HEK293 (cell line): ENCODE measurements at regions not wholly inside any gene's neighbourhood (a gene's known extent, or its start where the extent isn't known, plus 50 kb on each side); places are given as distances from the start of the nearest gene placed in this dataset.

Source experiments
- CTCF ChIA-PET: fragments of 350-600 bp; formaldehyde crosslinking; extraction: SDS; loops from one replicate; lab custom pipeline; 2021; ENCODE audit warnings: antibody characterized with exemption; lab: Yijun Ruan, JAX
- POLR2A ChIA-PET: fragments of 300-600 bp; formaldehyde crosslinking; extraction: SDS; loops from one replicate; lab custom pipeline; 2020; ENCODE audit warnings: antibody characterized with exemption, inconsistent platforms; lab: Yijun Ruan, JAX
- H3K27ac ChIP-seq: fragments of 200-500 bp; sonication (Bioruptor generic); 2 replicates; pipeline ENCODE4 v1.5.1; 2014; ENCODE audit warnings: low read depth, low read length, control low read depth, inconsistent platforms; ENCODE audit errors: extremely low read depth
- H3K36me3 ChIP-seq, 2 experiments: fragments of 200-500 bp in 1 of 2; sonication (Bioruptor generic) in 1 of 2; 1 replicate in 1 of 2; 2 replicates in 1 of 2; pipeline ENCODE4 v1.5.1; 2014 to 2017; ENCODE audit warnings: inconsistent platforms in 2 of 2, low read length in 2 of 2; ENCODE audit not compliant: control insufficient read depth in 2 of 2, insufficient read depth in 1 of 2
- H3K4me1 ChIP-seq: fragments of 200-500 bp; sonication (Bioruptor generic); 2 replicates; pipeline ENCODE4 v1.5.1; 2014; ENCODE audit warnings: mild to moderate bottlenecking, low read length, inconsistent platforms; ENCODE audit not compliant: control insufficient read depth, insufficient read depth
- H3K4me3 ChIP-seq: 2 replicates; pipeline ENCODE4 v1.5.1; 2011; ENCODE audit warnings: low read depth, mild to moderate bottlenecking, control low read depth, low read length, moderate library complexity
- H3K9me3 ChIP-seq: fragments of 200-500 bp; sonication (Bioruptor generic); 2 replicates; pipeline ENCODE4 v1.5.1; 2014; ENCODE audit warnings: low read depth, low read length, inconsistent platforms; ENCODE audit not compliant: control insufficient read depth, insufficient read depth
- HOXD13 ChIP-seq: sonication (generic); formaldehyde crosslinking; IDR thresholded peaks from 2 replicates; pipeline ENCODE4 v1.8.0; 2022; ENCODE audit warnings: missing genetic modification reagents, borderline replicate concordance
- YY2 ChIP-seq: fragments of 450-650 bp; formaldehyde crosslinking; IDR thresholded peaks from 2 replicates; pipeline ENCODE4 v1.5.1; 2016; ENCODE audit warnings: missing biosample characterization, missing genetic modification characterization
- ZFP41 ChIP-seq: fragments of 450-650 bp; formaldehyde crosslinking; IDR thresholded peaks from 2 replicates; pipeline ENCODE4 v1.5.1; 2016; ENCODE audit warnings: missing biosample characterization, missing genetic modification characterization, borderline replicate concordance
- ZFP69B ChIP-seq: fragments of 450-650 bp; formaldehyde crosslinking; IDR thresholded peaks from 2 replicates; pipeline ENCODE4 v1.5.1; 2016; ENCODE audit warnings: missing biosample characterization, missing genetic modification characterization
- ZNF2 ChIP-seq: fragments of 450-650 bp; formaldehyde crosslinking; IDR thresholded peaks from 2 replicates; pipeline ENCODE4 v1.5.1; 2016; ENCODE audit warnings: missing biosample characterization, missing genetic modification characterization
- ZNF202 ChIP-seq: fragments of 450-650 bp; formaldehyde crosslinking; IDR thresholded peaks from 2 replicates; pipeline ENCODE4 v1.5.1; 2016; ENCODE audit warnings: missing biosample characterization, missing genetic modification characterization, borderline replicate concordance
- ZNF341 ChIP-seq: fragments of 450-650 bp; formaldehyde crosslinking; IDR thresholded peaks from 2 replicates; pipeline ENCODE4; 2016; ENCODE audit warnings: low read depth, missing biosample characterization, missing genetic modification characterization
- ZNF433 ChIP-seq: fragments of 450-650 bp; formaldehyde crosslinking; IDR thresholded peaks from 2 replicates; pipeline ENCODE4 v1.5.1; 2016; ENCODE audit warnings: missing biosample characterization, missing genetic modification characterization, low read depth
- ZNF48 ChIP-seq: fragments of 450-650 bp; formaldehyde crosslinking; IDR thresholded peaks from 2 replicates; pipeline ENCODE4 v1.5.1; 2016; ENCODE audit warnings: missing biosample characterization, missing genetic modification characterization
- ZNF560 ChIP-seq: fragments of 450-650 bp; formaldehyde crosslinking; IDR thresholded peaks from 2 replicates; pipeline ENCODE4 v1.5.1; 2017; ENCODE audit warnings: missing biosample characterization, missing genetic modification characterization, borderline replicate concordance
- ZNF658 ChIP-seq: fragments of 450-650 bp; formaldehyde crosslinking; IDR thresholded peaks from 2 replicates; pipeline ENCODE4; 2016; ENCODE audit warnings: missing biosample characterization, missing genetic modification characterization
- ZNF707 ChIP-seq: fragments of 450-650 bp; formaldehyde crosslinking; IDR thresholded peaks from 2 replicates; pipeline ENCODE4 v1.5.1; 2016; ENCODE audit warnings: missing biosample characterization, missing genetic modification characterization
- TF ChIP-seq, protein P1 (sequence below): fragments of 450-650 bp; formaldehyde crosslinking; IDR thresholded peaks from 2 replicates; pipeline ENCODE4 v1.5.1; 2017; ENCODE audit warnings: missing biosample characterization, missing genetic modification characterization
- TF ChIP-seq, protein P2 (sequence below): fragments of 450-650 bp; formaldehyde crosslinking; optimal IDR thresholded peaks from 2 replicates; pipeline ENCODE3; 2016; ENCODE audit warnings: missing biosample characterization, mild to moderate bottlenecking, missing genetic modification characterization
- TF ChIP-seq, protein P3 (sequence below): fragments of 450-650 bp; formaldehyde crosslinking; IDR thresholded peaks from 2 replicates; pipeline ENCODE4 v1.5.1; 2016; ENCODE audit warnings: missing biosample characterization, missing genetic modification characterization
- TF ChIP-seq, protein P4 (sequence below): fragments of 450-650 bp; formaldehyde crosslinking; IDR thresholded peaks from 2 replicates; pipeline ENCODE4 v1.5.1; 2016; ENCODE audit warnings: missing biosample characterization, missing genetic modification characterization
- TF ChIP-seq, protein P5 (sequence below): fragments of 450-650 bp; formaldehyde crosslinking; IDR thresholded peaks from 2 replicates; pipeline ENCODE4 v1.5.1; 2017; ENCODE audit warnings: missing biosample characterization, missing genetic modification characterization
- TF ChIP-seq, protein P6 (sequence below): fragments of 450-650 bp; formaldehyde crosslinking; IDR thresholded peaks from 2 replicates; pipeline ENCODE4 v1.5.1; 2017; ENCODE audit warnings: missing biosample characterization, mild to moderate bottlenecking, missing genetic modification characterization, moderate library complexity

DNA sequence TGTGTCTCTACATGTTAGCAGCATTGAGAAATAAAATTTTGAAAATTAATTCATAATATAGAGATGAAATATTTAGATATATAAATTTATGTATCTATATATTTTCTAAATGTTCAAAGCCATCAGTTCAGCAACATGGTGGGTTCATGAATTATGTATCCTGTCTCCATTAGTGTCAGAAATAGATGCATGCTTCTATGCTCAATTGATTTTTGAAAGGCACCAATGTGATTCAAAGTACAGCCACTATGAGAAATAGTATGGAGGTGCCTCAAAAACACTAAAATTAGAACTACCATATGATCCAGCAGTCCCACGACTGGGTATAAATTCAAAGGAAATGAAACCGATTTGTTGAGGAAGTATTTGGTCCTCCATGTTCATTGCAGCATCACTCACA, 128.6 kb upstream of the SYN3 start:
- H3K27ac ChIP-seq = no peak overlapping the region
- H3K36me3 ChIP-seq = no peaks in the 10 kb centered on the region
- no peaks in the 10 kb centered on the region for H3K9me3 ChIP-seq
- H3K4me3 ChIP-seq = no peak overlapping the region
- ChIA-PET POLR2A (no interaction called here), CTCF (interaction anchor here (0.6 to 1.1 kb wide), 3 partner anchors 15 to 430 kb away, joined by 3 read pairs; no protein-coding TSS in a partner anchor)
- TF ChIP-seq ZNF202 = no peak
- TF ChIP-seq ZNF341 = no peak
- TF ChIP-seq, protein P1, sequence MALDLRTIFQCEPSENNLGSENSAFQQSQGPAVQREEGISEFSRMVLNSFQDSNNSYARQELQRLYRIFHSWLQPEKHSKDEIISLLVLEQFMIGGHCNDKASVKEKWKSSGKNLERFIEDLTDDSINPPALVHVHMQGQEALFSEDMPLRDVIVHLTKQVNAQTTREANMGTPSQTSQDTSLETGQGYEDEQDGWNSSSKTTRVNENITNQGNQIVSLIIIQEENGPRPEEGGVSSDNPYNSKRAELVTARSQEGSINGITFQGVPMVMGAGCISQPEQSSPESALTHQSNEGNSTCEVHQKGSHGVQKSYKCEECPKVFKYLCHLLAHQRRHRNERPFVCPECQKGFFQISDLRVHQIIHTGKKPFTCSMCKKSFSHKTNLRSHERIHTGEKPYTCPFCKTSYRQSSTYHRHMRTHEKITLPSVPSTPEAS (tag by site-specific recombination) = no peak
- TF ChIP-seq ZNF48 (tag by site-specific recombination) = no peak
- TF ChIP-seq, protein P2, sequence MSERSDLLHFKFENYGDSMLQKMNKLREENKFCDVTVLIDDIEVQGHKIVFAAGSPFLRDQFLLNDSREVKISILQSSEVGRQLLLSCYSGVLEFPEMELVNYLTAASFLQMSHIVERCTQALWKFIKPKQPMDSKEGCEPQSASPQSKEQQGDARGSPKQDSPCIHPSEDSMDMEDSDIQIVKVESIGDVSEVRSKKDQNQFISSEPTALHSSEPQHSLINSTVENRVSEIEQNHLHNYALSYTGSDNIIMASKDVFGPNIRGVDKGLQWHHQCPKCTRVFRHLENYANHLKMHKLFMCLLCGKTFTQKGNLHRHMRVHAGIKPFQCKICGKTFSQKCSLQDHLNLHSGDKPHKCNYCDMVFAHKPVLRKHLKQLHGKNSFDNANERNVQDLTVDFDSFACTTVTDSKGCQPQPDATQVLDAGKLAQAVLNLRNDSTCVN (tag by site-specific recombination) = no peak
- no peak for TF ChIP-seq ZFP41
- TF ChIP-seq ZNF560 = no peak
- no peak for TF ChIP-seq YY2
- TF ChIP-seq, all 188 proteins: peak for 0
- no peaks in the 10 kb centered on the region for H3K4me1 ChIP-seq

DNA sequence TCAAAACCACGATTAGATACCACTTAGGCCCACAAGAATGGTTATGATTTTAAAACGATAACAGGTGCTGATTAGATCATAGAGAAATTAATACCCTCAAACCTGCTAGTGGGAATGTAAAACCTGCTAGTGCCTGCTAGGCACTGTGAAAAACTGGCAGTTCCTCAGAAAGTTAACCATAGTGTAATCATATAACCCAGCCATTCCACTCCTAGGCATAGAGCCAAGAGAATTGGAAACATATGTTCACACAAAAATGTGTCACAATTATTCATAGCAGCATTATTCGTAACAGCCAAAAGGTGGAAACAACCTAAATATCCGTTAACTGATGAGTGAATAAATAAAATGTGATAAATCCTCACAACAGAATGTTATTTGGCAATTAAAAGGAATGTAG, 122.2 kb upstream of the SYN3 start:
- no peaks in the 10 kb centered on the region for H3K36me3 ChIP-seq
- ChIA-PET POLR2A (no interaction called here), CTCF (interaction anchor here (0.8 kb wide), 1 partner anchor 23 kb away, joined by 4 read pairs; no protein-coding TSS in a partner anchor)
- TF ChIP-seq ZNF2 (tag by site-specific recombination) (no peak), ZNF658 (tag by site-specific recombination) (no peak), ZNF433 (no peak), ZNF707 (tag by site-specific recombination) (no peak)
- TF ChIP-seq, protein P3, sequence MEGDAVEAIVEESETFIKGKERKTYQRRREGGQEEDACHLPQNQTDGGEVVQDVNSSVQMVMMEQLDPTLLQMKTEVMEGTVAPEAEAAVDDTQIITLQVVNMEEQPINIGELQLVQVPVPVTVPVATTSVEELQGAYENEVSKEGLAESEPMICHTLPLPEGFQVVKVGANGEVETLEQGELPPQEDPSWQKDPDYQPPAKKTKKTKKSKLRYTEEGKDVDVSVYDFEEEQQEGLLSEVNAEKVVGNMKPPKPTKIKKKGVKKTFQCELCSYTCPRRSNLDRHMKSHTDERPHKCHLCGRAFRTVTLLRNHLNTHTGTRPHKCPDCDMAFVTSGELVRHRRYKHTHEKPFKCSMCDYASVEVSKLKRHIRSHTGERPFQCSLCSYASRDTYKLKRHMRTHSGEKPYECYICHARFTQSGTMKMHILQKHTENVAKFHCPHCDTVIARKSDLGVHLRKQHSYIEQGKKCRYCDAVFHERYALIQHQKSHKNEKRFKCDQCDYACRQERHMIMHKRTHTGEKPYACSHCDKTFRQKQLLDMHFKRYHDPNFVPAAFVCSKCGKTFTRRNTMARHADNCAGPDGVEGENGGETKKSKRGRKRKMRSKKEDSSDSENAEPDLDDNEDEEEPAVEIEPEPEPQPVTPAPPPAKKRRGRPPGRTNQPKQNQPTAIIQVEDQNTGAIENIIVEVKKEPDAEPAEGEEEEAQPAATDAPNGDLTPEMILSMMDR (tag by site-specific recombination) = no peak
- TF ChIP-seq, protein P4, sequence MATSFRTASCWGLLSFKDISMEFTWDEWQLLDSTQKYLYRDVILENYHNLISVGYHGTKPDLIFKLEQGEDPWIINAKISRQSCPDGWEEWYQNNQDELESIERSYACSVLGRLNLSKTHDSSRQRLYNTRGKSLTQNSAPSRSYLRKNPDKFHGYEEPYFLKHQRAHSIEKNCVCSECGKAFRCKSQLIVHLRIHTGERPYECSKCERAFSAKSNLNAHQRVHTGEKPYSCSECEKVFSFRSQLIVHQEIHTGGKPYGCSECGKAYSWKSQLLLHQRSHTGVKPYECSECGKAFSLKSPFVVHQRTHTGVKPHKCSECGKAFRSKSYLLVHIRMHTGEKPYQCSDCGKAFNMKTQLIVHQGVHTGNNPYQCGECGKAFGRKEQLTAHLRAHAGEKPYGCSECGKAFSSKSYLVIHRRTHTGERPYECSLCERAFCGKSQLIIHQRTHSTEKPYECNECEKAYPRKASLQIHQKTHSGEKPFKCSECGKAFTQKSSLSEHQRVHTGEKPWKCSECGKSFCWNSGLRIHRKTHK (tag by site-specific recombination) = no peak
- no peak overlapping the region for H3K27ac ChIP-seq
- no peaks in the 10 kb centered on the region for H3K4me1 ChIP-seq
- H3K4me3 ChIP-seq = no peak overlapping the region
- no peaks in the 10 kb centered on the region for H3K9me3 ChIP-seq

DNA sequence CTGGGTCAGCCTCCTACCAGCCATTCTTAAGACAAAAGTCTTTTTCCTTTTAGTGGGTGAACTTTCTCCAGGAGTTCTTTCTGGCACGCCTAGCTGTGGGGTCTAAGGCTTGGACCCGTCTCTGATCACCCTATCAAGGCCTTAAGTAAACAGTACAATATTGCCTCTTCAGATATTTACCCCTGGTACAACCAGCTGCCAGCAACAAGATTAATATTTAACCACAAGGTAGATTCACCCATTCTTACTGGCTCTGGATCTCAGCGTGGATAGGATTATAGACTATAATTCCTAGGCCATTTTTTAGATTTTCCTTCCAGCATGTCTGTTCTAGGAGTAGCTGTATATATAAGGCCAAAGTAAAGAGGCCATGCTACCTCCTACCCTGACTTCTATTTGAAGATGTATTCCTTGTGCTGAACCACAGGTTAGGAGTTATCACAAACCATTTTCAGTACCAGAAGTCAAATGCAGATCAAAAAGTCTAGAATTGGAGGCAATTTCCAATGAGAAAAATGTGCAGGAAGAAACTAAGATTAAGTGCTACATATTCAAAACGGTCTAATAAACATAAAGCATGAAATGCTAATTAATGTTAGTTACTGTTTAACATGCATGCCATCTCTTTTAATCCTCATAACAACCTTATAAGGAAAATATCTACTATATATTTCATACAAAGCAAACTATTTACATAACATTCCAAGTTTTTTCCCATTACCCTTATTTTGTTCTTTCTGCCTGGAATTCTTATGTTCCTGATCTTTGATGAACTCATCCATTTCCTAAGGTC, 110.0 kb upstream of the SYN3 start:
- ChIA-PET CTCF (no interaction called here), POLR2A (no interaction called here)
- no peak overlapping the region for H3K4me3 ChIP-seq
- H3K4me1 ChIP-seq = peaks cover 7% of the 10 kb centered on the region
- no peaks in the 10 kb centered on the region for H3K9me3 ChIP-seq
- no peak overlapping the region for H3K27ac ChIP-seq
- TF ChIP-seq, protein P5, sequence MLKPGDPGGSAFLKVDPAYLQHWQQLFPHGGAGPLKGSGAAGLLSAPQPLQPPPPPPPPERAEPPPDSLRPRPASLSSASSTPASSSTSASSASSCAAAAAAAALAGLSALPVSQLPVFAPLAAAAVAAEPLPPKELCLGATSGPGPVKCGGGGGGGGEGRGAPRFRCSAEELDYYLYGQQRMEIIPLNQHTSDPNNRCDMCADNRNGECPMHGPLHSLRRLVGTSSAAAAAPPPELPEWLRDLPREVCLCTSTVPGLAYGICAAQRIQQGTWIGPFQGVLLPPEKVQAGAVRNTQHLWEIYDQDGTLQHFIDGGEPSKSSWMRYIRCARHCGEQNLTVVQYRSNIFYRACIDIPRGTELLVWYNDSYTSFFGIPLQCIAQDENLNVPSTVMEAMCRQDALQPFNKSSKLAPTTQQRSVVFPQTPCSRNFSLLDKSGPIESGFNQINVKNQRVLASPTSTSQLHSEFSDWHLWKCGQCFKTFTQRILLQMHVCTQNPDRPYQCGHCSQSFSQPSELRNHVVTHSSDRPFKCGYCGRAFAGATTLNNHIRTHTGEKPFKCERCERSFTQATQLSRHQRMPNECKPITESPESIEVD (tag by site-specific recombination) = no peak
- no peak for TF ChIP-seq HOXD13 (CRISPR knock-in tag)
- TF ChIP-seq, protein P6, sequence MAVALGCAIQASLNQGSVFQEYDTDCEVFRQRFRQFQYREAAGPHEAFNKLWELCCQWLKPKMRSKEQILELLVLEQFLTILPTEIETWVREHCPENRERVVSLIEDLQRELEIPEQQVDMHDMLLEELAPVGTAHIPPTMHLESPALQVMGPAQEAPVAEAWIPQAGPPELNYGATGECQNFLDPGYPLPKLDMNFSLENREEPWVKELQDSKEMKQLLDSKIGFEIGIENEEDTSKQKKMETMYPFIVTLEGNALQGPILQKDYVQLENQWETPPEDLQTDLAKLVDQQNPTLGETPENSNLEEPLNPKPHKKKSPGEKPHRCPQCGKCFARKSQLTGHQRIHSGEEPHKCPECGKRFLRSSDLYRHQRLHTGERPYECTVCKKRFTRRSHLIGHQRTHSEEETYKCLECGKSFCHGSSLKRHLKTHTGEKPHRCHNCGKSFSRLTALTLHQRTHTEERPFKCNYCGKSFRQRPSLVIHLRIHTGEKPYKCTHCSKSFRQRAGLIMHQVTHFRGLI = no peak
- TF ChIP-seq ZFP69B (tag by site-specific recombination) = no peak
- no peaks in the 10 kb centered on the region for H3K36me3 ChIP-seq
